H1 (cell line): ENCODE measurements at regions not wholly inside any gene's neighbourhood (a gene's known extent, or its start where the extent isn't known, plus 50 kb on each side); places are given as distances from the start of the nearest gene placed in this dataset.

ENCODE experiments used
- CBX5 ChIP-seq: fragments of 300-800, 300-1000 bp; sonication (generic); IDR thresholded peaks from 2 replicates; pipeline ENCODE4 v1.7.1; 2016; ENCODE audit warnings: antibody characterized with exemption, low read length, low read depth
- CTCF ChIP-seq, 3 experiments: IDR thresholded peaks; 1 replicate in 2 of 3; 2 replicates in 1 of 3; pipeline versions ENCODE4 v1.5.1 to v1.6.1; 2011; ENCODE audit warnings: low read length in 3 of 3, mild to moderate bottlenecking in 3 of 3, inconsistent platforms in 2 of 3, low read depth in 1 of 3, moderate library complexity in 1 of 3; ENCODE audit not compliant: insufficient read depth in 1 of 3; ENCODE audit errors: control extremely low read depth in 1 of 3
- HDAC2 ChIP-seq, 2 experiments: fragments of 300-600 bp in 1 of 2; sonication (generic) in 1 of 2; IDR thresholded peaks; 2 replicates each; pipeline ENCODE4 v1.6.1; 2011 to 2012; ENCODE audit warnings: low read depth in 2 of 2, low read length in 2 of 2, mild to moderate bottlenecking in 2 of 2, moderate library complexity in 2 of 2, borderline replicate concordance in 1 of 2, inconsistent platforms in 1 of 2
- POLR2AphosphoS5 ChIP-seq: IDR thresholded peaks from 2 replicates; pipeline ENCODE4 v1.6.1; 2011; ENCODE audit warnings: low read depth, low read length
- SP1 ChIP-seq: IDR thresholded peaks from 2 replicates; pipeline ENCODE4 v1.6.1; 2011; ENCODE audit warnings: low read depth, low read length
- ZNF274 ChIP-seq: IDR thresholded peaks from 2 replicates; pipeline ENCODE4 v1.7.0; 2012; ENCODE audit warnings: low read length, borderline replicate concordance; ENCODE audit errors: extremely low read depth

GRCh38 chr13:72539925-72540324, 187.5 kb downstream of the MZT1 start:
- TF ChIP-seq HDAC2 (IDR thresholded peaks at IDR 0.05; ENCODE audit: borderline replicate concordance in 1 of 2, low read depth in 2 of 2, low read length in 2 of 2) (no peak), POLR2AphosphoS5 (no peak), CBX5 (no peak), SP1 (no peak), CTCF (IDR thresholded peaks at IDR 0.05; ENCODE audit: control extremely low read depth in 1 of 3, insufficient read depth in 1 of 3, low read depth in 1 of 3, low read length in 3 of 3) (no peak), ZNF274 (no peak)
